Gastroesophageal sphincter (tissue), 3 donors: ENCODE measurements at regions not wholly inside any gene's neighbourhood (a gene's known extent, or its start where the extent isn't known, plus 50 kb on each side); places are given as distances from the start of the nearest gene placed in this dataset.

ENCODE experiments used
- EP300 ChIP-seq: sonication (generic); formaldehyde crosslinking; IDR thresholded peaks from one replicate; pipeline ENCODE4 v1.6.1; 2017; ENCODE audit warnings: antibody characterized with exemption, mild to moderate bottlenecking
- TF ChIP-seq, protein P1 (sequence below), 4 experiments: fragments of 200-600 bp in 2 of 4; fragments of 450-650 bp in 2 of 4; sonication (generic) in 1 of 4; IDR thresholded peaks; one replicate each; pipeline ENCODE4 v1.5.1; 2017 to 2019; ENCODE audit warnings: antibody characterized with exemption in 4 of 4, mild to moderate bottlenecking in 2 of 4, moderate library complexity in 2 of 4

- no peak for TF ChIP-seq EP300
- TF ChIP-seq, protein P1, sequence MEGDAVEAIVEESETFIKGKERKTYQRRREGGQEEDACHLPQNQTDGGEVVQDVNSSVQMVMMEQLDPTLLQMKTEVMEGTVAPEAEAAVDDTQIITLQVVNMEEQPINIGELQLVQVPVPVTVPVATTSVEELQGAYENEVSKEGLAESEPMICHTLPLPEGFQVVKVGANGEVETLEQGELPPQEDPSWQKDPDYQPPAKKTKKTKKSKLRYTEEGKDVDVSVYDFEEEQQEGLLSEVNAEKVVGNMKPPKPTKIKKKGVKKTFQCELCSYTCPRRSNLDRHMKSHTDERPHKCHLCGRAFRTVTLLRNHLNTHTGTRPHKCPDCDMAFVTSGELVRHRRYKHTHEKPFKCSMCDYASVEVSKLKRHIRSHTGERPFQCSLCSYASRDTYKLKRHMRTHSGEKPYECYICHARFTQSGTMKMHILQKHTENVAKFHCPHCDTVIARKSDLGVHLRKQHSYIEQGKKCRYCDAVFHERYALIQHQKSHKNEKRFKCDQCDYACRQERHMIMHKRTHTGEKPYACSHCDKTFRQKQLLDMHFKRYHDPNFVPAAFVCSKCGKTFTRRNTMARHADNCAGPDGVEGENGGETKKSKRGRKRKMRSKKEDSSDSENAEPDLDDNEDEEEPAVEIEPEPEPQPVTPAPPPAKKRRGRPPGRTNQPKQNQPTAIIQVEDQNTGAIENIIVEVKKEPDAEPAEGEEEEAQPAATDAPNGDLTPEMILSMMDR (IDR thresholded peaks at IDR 0.05), result no peak
These were observed 94.9 kb upstream of the GOT2 start for GRCh38 chr16:58828901-58829545.
